ENCODE measurements at regions not wholly inside any gene's neighbourhood (a gene's known extent, or its start where the extent isn't known, plus 50 kb on each side); places are given as distances from the start of the nearest gene placed in this dataset.

DNA sequence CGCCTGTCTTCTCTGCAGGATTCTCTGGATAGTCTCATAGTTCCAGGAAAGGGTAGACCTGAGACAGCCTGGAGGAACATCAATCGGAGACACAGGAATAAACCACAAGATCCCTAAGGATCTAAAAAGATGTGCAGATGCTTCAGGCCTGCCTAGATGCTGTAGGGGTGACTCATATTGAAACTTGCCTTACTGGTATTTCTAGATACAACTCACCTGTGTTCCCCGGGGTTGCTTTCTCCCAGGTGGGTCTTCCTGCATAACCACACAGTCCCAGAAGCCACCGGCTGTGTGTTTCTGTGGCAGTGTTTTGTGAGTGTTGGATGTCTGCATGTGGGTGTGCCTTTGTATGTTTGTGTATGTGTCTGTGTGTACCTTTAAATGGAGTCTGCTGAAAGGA lies 719.0 kb upstream of the TSPY4 start:
- ChIA-PET CTCF (ENCODE audit: low intra/inter-chr PET ratio, low total read pairs) (no interaction called here), POLR2A (no interaction called here)
- in situ Hi-C loops (cut with HindIII; ENCODE audit: extremely low pct_ligation_motif_present, low pct_unique_long_range_greater_than_20kb) (no loop called here), intact Hi-C loops (cut with micrococcal nuclease; ENCODE audit: unreplicated experiment) (no loop called here)
- H3K27ac ChIP-seq (ENCODE audit: extremely low read length, insufficient read depth, low read length): no peak overlapping the region
- ATAC-seq (no peak), DNase-seq (ENCODE audit: low spot score) (no peak), FAIRE-seq (no peak)
- no peaks in the 10 kb centered on the region for H4K20me1 ChIP-seq (ENCODE audit: insufficient read depth, low read length)
- H3K27me3 ChIP-seq (ENCODE audit: control insufficient read depth in 1 of 2, insufficient read depth in 2 of 2, low read length in 2 of 2): no peaks in the 10 kb centered on the region
- peaks cover 26% of the 10 kb centered on the region; the same call in 1 of the 2 replicates for H3K9me3 ChIP-seq (ENCODE audit: low read length)
- H3K9ac ChIP-seq (ENCODE audit: insufficient read depth, low read depth, low read length): no peak overlapping the region
- TF ChIP-seq SP5 (CRISPR knock-in tag; IDR thresholded peaks at IDR 0.05; ENCODE audit: borderline replicate concordance, low read depth): no peak
- no peak for TF ChIP-seq HNRNPH1 (optimal IDR thresholded peaks at IDR 0.05; ENCODE audit: low read depth, low read length)
- TF ChIP-seq KDM2A (CRISPR knock-in tag; IDR thresholded peaks at IDR 0.05; ENCODE audit: borderline replicate concordance, low read depth): no peak
- TF ChIP-seq, protein P1, sequence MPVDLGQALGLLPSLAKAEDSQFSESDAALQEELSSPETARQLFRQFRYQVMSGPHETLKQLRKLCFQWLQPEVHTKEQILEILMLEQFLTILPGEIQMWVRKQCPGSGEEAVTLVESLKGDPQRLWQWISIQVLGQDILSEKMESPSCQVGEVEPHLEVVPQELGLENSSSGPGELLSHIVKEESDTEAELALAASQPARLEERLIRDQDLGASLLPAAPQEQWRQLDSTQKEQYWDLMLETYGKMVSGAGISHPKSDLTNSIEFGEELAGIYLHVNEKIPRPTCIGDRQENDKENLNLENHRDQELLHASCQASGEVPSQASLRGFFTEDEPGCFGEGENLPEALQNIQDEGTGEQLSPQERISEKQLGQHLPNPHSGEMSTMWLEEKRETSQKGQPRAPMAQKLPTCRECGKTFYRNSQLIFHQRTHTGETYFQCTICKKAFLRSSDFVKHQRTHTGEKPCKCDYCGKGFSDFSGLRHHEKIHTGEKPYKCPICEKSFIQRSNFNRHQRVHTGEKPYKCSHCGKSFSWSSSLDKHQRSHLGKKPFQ (CRISPR knock-in tag; IDR thresholded peaks at IDR 0.05; ENCODE audit: insufficient replicate concordance): no peak
- no peak for TF ChIP-seq AHR (CRISPR knock-in tag; IDR thresholded peaks at IDR 0.05)
- no peak for TF ChIP-seq CENPX (CRISPR knock-in tag; IDR thresholded peaks at IDR 0.05)
- TF ChIP-seq, protein P2, sequence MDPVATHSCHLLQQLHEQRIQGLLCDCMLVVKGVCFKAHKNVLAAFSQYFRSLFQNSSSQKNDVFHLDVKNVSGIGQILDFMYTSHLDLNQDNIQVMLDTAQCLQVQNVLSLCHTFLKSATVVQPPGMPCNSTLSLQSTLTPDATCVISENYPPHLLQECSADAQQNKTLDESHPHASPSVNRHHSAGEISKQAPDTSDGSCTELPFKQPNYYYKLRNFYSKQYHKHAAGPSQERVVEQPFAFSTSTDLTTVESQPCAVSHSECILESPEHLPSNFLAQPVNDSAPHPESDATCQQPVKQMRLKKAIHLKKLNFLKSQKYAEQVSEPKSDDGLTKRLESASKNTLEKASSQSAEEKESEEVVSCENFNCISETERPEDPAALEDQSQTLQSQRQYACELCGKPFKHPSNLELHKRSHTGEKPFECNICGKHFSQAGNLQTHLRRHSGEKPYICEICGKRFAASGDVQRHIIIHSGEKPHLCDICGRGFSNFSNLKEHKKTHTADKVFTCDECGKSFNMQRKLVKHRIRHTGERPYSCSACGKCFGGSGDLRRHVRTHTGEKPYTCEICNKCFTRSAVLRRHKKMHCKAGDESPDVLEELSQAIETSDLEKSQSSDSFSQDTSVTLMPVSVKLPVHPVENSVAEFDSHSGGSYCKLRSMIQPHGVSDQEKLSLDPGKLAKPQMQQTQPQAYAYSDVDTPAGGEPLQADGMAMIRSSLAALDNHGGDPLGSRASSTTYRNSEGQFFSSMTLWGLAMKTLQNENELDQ (CRISPR knock-in tag; IDR thresholded peaks at IDR 0.05; ENCODE audit: borderline replicate concordance): no peak
- no peak for TF ChIP-seq ZNF350 (CRISPR knock-in tag; IDR thresholded peaks at IDR 0.05; ENCODE audit: borderline replicate concordance, low read depth)
- TF ChIP-seq ADNP (CRISPR knock-in tag; IDR thresholded peaks at IDR 0.05): no peak
- TF ChIP-seq ZNF446 (CRISPR knock-in tag; IDR thresholded peaks at IDR 0.05): no peak
- no peak for TF ChIP-seq ZNF496 (CRISPR knock-in tag; IDR thresholded peaks at IDR 0.05; ENCODE audit: insufficient replicate concordance)
- TF ChIP-seq GABPB1 (CRISPR knock-in tag; IDR thresholded peaks at IDR 0.05): no peak
- TF ChIP-seq NFE2 (CRISPR knock-in tag; IDR thresholded peaks at IDR 0.05): no peak
- no peaks in the 10 kb centered on the region for H3K4me1 ChIP-seq (ENCODE audit: insufficient read depth, low read length)
- no peaks in the 10 kb centered on the region for H3K36me3 ChIP-seq (replicated peaks in 1 of 2; ENCODE audit: control insufficient read depth in 1 of 2, insufficient read depth in 2 of 2, low read length in 2 of 2)
- no TSS peak for BruUV-seq (replicated peaks)
- no peak overlapping the region for H3K4me2 ChIP-seq (ENCODE audit: low read depth, low read length)
- no peak overlapping the region for H3K4me3 ChIP-seq (replicated peaks in 1 of 3; ENCODE audit: insufficient read depth in 1 of 3, low read depth in 2 of 3, low read length in 3 of 3)
- no CpG with 5 or more reads among the region's 4 CpGs for WGBS (ENCODE audit: low lambda C conversion rate)
- no peaks in the 10 kb centered on the region for H3K79me2 ChIP-seq (ENCODE audit: insufficient read depth, low read length)
- no peak overlapping the region for H2AFZ ChIP-seq (ENCODE audit: low read length)

Data from HepG2 (cell line).